ENCODE measurements at regions not wholly inside any gene's neighbourhood (a gene's known extent, or its start where the extent isn't known, plus 50 kb on each side); places are given as distances from the start of the nearest gene placed in this dataset.

- TF ChIP-seq POLR2AphosphoS5 (IDR thresholded peaks at IDR 0.05) (no peak), CTCF (IDR thresholded peaks at IDR 0.05) (no peak), POLR2A (IDR thresholded peaks at IDR 0.05) (no peak), EP300 (IDR thresholded peaks at IDR 0.05; ENCODE audit: low read depth) (no peak)
Measured at GRCh38 chr22:34783436-34783835, 282.5 kb upstream of the ISX start.
